ENCODE measurements at regions not wholly inside any gene's neighbourhood (a gene's known extent, or its start where the extent isn't known, plus 50 kb on each side); places are given as distances from the start of the nearest gene placed in this dataset.

- Histone ChIP-seq H3K4me2 (ENCODE audit: insufficient read depth, low read length, poor library complexity, severe bottlenecking) (no peak overlapping the region), H2BK12ac (ENCODE audit: low read length) (no peak overlapping the region)
Measured at GRCh38 chr3:59107856-59108815, 58.3 kb upstream of the CFAP20DC start.

GRCh38 chr3:59106085-59106648, 56.3 kb upstream of the CFAP20DC start:
- Histone ChIP-seq H2BK5ac (ENCODE audit: low read length) (no peak overlapping the region), H2AK5ac (ENCODE audit: low read depth, low read length) (no peak overlapping the region), H3K23ac (ENCODE audit: low read depth, low read length, poor library complexity) (no peak overlapping the region), H3K9ac (ENCODE audit: low read depth, low read length, poor library complexity) (no peak overlapping the region), H3K9me3 (replicated peaks in 1 of 2; ENCODE audit: control insufficient read depth in 2 of 2, insufficient read depth in 1 of 2, low read depth in 1 of 2, low read length in 2 of 2) (peaks cover 0 to 3% of the 10 kb centered on the region in 2 donors), H2BK120ac (ENCODE audit: low read depth, low read length) (no peak overlapping the region), H3K4me2 (ENCODE audit: insufficient read depth, low read length, poor library complexity, severe bottlenecking) (no peak overlapping the region), H2BK15ac (ENCODE audit: low read length) (no peak overlapping the region), H4K8ac (ENCODE audit: low read depth, low read length) (no peak overlapping the region), H4K91ac (ENCODE audit: low read depth, low read length, poor library complexity) (no peak overlapping the region), H3K14ac (ENCODE audit: low read length) (no peak overlapping the region), H3K4me1 (ENCODE audit: control insufficient read depth in 2 of 2, insufficient read depth in 1 of 2, low read depth in 1 of 2, low read length in 2 of 2) (peaks cover under 1 to 4% of the 10 kb centered on the region in 2 donors), H2AFZ (ENCODE audit: low read length) (no peak overlapping the region), H3K27me3 (ENCODE audit: control insufficient read depth in 3 of 3, insufficient read depth in 3 of 3, low read depth in 1 of 3, low read length in 3 of 3) (no peaks in the 10 kb centered on the region), H3K18ac (ENCODE audit: low read length) (no peak overlapping the region), H3K36me3 (replicated peaks in 1 of 2; ENCODE audit: control insufficient read depth in 2 of 2, insufficient read depth in 2 of 2, low read length in 2 of 2) (no peaks in the 10 kb centered on the region), H3K79me1 (ENCODE audit: low read depth, low read length) (no peaks in the 10 kb centered on the region), H3K4ac (ENCODE audit: low read length) (no peak overlapping the region), H3K4me3 (ENCODE audit: low read length in 2 of 2) (no peak overlapping the region), H3K27ac (replicated peaks; ENCODE audit: low read length) (no peak overlapping the region), H2BK12ac (ENCODE audit: low read length) (no peak overlapping the region)
- whole genome bisulfite sequencing, 2 donors (ENCODE audit: extremely low coverage in 2 of 2, insufficient read length in 2 of 2, insufficient replicate concordance in 1 of 2) = no CpG with 5 or more reads among the region's 1 CpG
- DNase-seq (ENCODE audit: low spot score) = no peak

More at GRCh38 chr3:59107856-59108815, 58.3 kb upstream of the CFAP20DC start:
- no peak overlapping the region for H3K14ac ChIP-seq (ENCODE audit: low read length)
- H2AK5ac ChIP-seq (ENCODE audit: low read depth, low read length) = no peak overlapping the region
- H3K27ac ChIP-seq (replicated peaks; ENCODE audit: low read length) = no peak overlapping the region
- peaks cover 0 to 2% of the 10 kb centered on the region in 2 donors for H3K4me1 ChIP-seq (ENCODE audit: control insufficient read depth in 2 of 2, insufficient read depth in 1 of 2, low read depth in 1 of 2, low read length in 2 of 2)
- H4K8ac ChIP-seq (ENCODE audit: low read depth, low read length) = no peak overlapping the region
- DNase-seq (ENCODE audit: low spot score) = no peak
- H2AFZ ChIP-seq (ENCODE audit: low read length) = peak overlapping the region; percentile 23
- H2BK15ac ChIP-seq (ENCODE audit: low read length) = no peak overlapping the region
- no peaks in the 10 kb centered on the region for H3K36me3 ChIP-seq (replicated peaks in 1 of 2; ENCODE audit: control insufficient read depth in 2 of 2, insufficient read depth in 2 of 2, low read length in 2 of 2)
- no peak overlapping the region for H2BK5ac ChIP-seq (ENCODE audit: low read length)
- H3K4ac ChIP-seq (ENCODE audit: low read length) = no peak overlapping the region
- H3K27me3 ChIP-seq (ENCODE audit: control insufficient read depth in 3 of 3, insufficient read depth in 3 of 3, low read depth in 1 of 3, low read length in 3 of 3) = no peaks in the 10 kb centered on the region
- no peak overlapping the region for H3K9ac ChIP-seq (ENCODE audit: low read depth, low read length, poor library complexity)
- no peak overlapping the region for H2BK120ac ChIP-seq (ENCODE audit: low read depth, low read length)
- WGBS, 2 donors (ENCODE audit: extremely low coverage in 2 of 2, insufficient read length in 2 of 2, insufficient replicate concordance in 1 of 2) = no CpG with 5 or more reads among the region's 5 CpGs
- H4K91ac ChIP-seq (ENCODE audit: low read depth, low read length, poor library complexity) = no peak overlapping the region
- H3K9me3 ChIP-seq (replicated peaks in 1 of 2; ENCODE audit: control insufficient read depth in 2 of 2, insufficient read depth in 1 of 2, low read depth in 1 of 2, low read length in 2 of 2) = peaks cover 0 to 3% of the 10 kb centered on the region in 2 donors
- no peaks in the 10 kb centered on the region for H3K79me1 ChIP-seq (ENCODE audit: low read depth, low read length)
- no peak overlapping the region for H3K18ac ChIP-seq (ENCODE audit: low read length)
- H3K4me3 ChIP-seq (ENCODE audit: low read length in 2 of 2) = no peak overlapping the region
- H3K23ac ChIP-seq (ENCODE audit: low read depth, low read length, poor library complexity) = no peak overlapping the region

DNA sequence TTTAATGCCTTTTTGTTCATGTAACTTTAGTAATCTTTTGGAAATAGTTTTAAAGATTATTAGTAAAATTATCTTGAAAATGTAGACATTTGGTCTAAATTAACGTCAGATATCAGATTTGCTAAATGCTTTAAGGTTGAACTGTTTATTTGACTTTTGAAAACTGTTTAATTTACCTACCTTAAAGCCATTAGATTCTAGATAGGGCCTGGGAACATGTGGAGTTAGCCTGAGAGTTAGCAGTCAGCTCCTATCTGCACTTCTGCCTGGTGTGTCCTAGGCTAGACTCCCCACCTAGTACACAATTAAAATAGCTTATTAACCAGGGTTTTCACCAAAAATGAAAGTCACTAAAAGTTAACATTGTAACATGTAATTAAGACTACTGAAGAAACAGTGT, 53.7 kb upstream of the CFAP20DC start:
- H3K14ac ChIP-seq (ENCODE audit: low read length) = no peak overlapping the region
- no peak overlapping the region for H3K4me3 ChIP-seq (ENCODE audit: low read length in 2 of 2)
- no peaks in the 10 kb centered on the region for H3K36me3 ChIP-seq (replicated peaks in 1 of 2; ENCODE audit: control insufficient read depth in 2 of 2, insufficient read depth in 2 of 2, low read length in 2 of 2)
- H3K4ac ChIP-seq (ENCODE audit: low read length) = no peak overlapping the region
- no peak overlapping the region for H3K9ac ChIP-seq (ENCODE audit: low read depth, low read length, poor library complexity)
- no peak overlapping the region for H2BK5ac ChIP-seq (ENCODE audit: low read length)
- H3K23ac ChIP-seq (ENCODE audit: low read depth, low read length, poor library complexity) = no peak overlapping the region
- H3K27ac ChIP-seq (replicated peaks; ENCODE audit: low read length) = no peak overlapping the region
- H4K91ac ChIP-seq (ENCODE audit: low read depth, low read length, poor library complexity) = no peak overlapping the region
- H2BK15ac ChIP-seq (ENCODE audit: low read length) = no peak overlapping the region
- H2BK12ac ChIP-seq (ENCODE audit: low read length) = no peak overlapping the region
- H3K4me2 ChIP-seq (ENCODE audit: insufficient read depth, low read length, poor library complexity, severe bottlenecking) = no peak overlapping the region
- no peaks in the 10 kb centered on the region for H3K9me3 ChIP-seq (replicated peaks in 1 of 2; ENCODE audit: control insufficient read depth in 2 of 2, insufficient read depth in 1 of 2, low read depth in 1 of 2, low read length in 2 of 2)
- no peak for DNase-seq (ENCODE audit: low spot score)
- no peaks in the 10 kb centered on the region for H3K79me1 ChIP-seq (ENCODE audit: low read depth, low read length)
- peaks cover 0 to 3% (median 0%) of the 10 kb centered on the region in 3 experiments for H3K27me3 ChIP-seq (ENCODE audit: control insufficient read depth in 3 of 3, insufficient read depth in 3 of 3, low read depth in 1 of 3, low read length in 3 of 3)
- peaks cover 6 to 8% of the 10 kb centered on the region in 2 donors for H3K4me1 ChIP-seq (ENCODE audit: control insufficient read depth in 2 of 2, insufficient read depth in 1 of 2, low read depth in 1 of 2, low read length in 2 of 2)
- no peak overlapping the region for H2AFZ ChIP-seq (ENCODE audit: low read length)
- no peak overlapping the region for H2BK120ac ChIP-seq (ENCODE audit: low read depth, low read length)
- H3K18ac ChIP-seq (ENCODE audit: low read length) = no peak overlapping the region
- no peak overlapping the region for H4K8ac ChIP-seq (ENCODE audit: low read depth, low read length)
- no peak overlapping the region for H2AK5ac ChIP-seq (ENCODE audit: low read depth, low read length)
- WGBS, 2 donors (ENCODE audit: extremely low coverage in 2 of 2, insufficient read length in 2 of 2, insufficient replicate concordance in 1 of 2) = no CpG with 5 or more reads among the region's 1 CpG

DNA sequence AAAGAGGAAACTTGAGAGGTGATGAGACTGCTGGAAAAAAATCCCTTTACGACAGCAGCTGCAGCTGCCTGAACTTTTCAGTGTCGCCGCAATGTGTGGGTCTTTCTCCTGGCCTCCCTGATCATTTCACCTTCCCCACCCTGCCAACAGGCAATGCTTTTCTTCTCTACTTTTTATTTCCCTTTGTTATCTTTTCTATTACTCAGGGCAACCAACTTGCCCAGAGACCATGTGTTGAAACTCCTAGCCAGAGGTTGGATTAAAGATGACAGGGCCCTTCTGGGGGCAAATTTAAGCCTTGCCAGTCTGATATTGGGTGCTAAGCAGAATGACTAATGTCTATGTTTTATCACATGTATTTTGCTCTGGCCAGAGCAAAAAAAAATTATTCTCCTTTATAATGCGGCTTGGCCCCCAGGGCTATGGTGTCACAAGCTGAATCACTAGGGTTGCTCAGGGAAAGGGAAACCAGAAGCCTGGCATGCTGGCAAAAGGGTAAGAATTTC, 51.5 kb upstream of the CFAP20DC start:
- Histone ChIP-seq H2BK15ac (ENCODE audit: low read length) (no peak overlapping the region), H2BK120ac (ENCODE audit: low read depth, low read length) (no peak overlapping the region), H3K4me2 (ENCODE audit: insufficient read depth, low read length, poor library complexity, severe bottlenecking) (no peak overlapping the region), H3K14ac (ENCODE audit: low read length) (no peak overlapping the region), H3K4ac (ENCODE audit: low read length) (no peak overlapping the region), H4K91ac (ENCODE audit: low read depth, low read length, poor library complexity) (no peak overlapping the region), H3K18ac (ENCODE audit: low read length) (no peak overlapping the region), H2AK5ac (ENCODE audit: low read depth, low read length) (no peak overlapping the region), H3K4me3 (ENCODE audit: low read length in 2 of 2) (no peak overlapping the region), H3K79me1 (ENCODE audit: low read depth, low read length) (no peaks in the 10 kb centered on the region), H3K36me3 (replicated peaks in 1 of 2; ENCODE audit: control insufficient read depth in 2 of 2, insufficient read depth in 2 of 2, low read length in 2 of 2) (no peaks in the 10 kb centered on the region), H2BK5ac (ENCODE audit: low read length) (no peak overlapping the region), H4K8ac (ENCODE audit: low read depth, low read length) (no peak overlapping the region), H3K27me3 (ENCODE audit: control insufficient read depth in 3 of 3, insufficient read depth in 3 of 3, low read depth in 1 of 3, low read length in 3 of 3) (peaks cover 0 to 3% (median 0%) of the 10 kb centered on the region in 3 experiments), H3K4me1 (ENCODE audit: control insufficient read depth in 2 of 2, insufficient read depth in 1 of 2, low read depth in 1 of 2, low read length in 2 of 2) (peaks cover 6 to 8% of the 10 kb centered on the region in 2 donors), H3K9me3 (replicated peaks in 1 of 2; ENCODE audit: control insufficient read depth in 2 of 2, insufficient read depth in 1 of 2, low read depth in 1 of 2, low read length in 2 of 2) (no peaks in the 10 kb centered on the region), H2BK12ac (ENCODE audit: low read length) (no peak overlapping the region), H3K9ac (ENCODE audit: low read depth, low read length, poor library complexity) (no peak overlapping the region), H3K27ac (replicated peaks; ENCODE audit: low read length) (no peak overlapping the region), H3K23ac (ENCODE audit: low read depth, low read length, poor library complexity) (no peak overlapping the region), H2AFZ (ENCODE audit: low read length) (peak overlapping the region; percentile 62)
- DNase-seq (ENCODE audit: low spot score) = no peak
- no CpG with 5 or more reads among the region's 4 CpGs for WGBS, 2 donors (ENCODE audit: extremely low coverage in 2 of 2, insufficient read length in 2 of 2, insufficient replicate concordance in 1 of 2)

Data from neuronal stem cell (in vitro differentiated cells).